Ramos (cell line): ENCODE measurements at regions not wholly inside any gene's neighbourhood (a gene's known extent, or its start where the extent isn't known, plus 50 kb on each side); places are given as distances from the start of the nearest gene placed in this dataset.

Source experiments
- in situ Hi-C: fragments of 300-500 bp; cut with MboI; formaldehyde crosslinking; loops from one replicate; pipeline ENCODE4 v1.14.3; 2022; ENCODE audit warnings: low sequenced_read_pairs; ENCODE audit not compliant: unreplicated experiment

- in situ Hi-C loops, result no loop called here
Observed at GRCh38 chr2:238667639-238668038, 180.2 kb upstream of the TWIST2 start.

- in situ Hi-C loops, result no loop called here
Observed at GRCh38 chr2:238668426-238668825, 179.5 kb upstream of the TWIST2 start.

- in situ Hi-C loops, result no loop called here
Observed at GRCh38 chr2:238669046-238669445, 178.8 kb upstream of the TWIST2 start.

DNA sequence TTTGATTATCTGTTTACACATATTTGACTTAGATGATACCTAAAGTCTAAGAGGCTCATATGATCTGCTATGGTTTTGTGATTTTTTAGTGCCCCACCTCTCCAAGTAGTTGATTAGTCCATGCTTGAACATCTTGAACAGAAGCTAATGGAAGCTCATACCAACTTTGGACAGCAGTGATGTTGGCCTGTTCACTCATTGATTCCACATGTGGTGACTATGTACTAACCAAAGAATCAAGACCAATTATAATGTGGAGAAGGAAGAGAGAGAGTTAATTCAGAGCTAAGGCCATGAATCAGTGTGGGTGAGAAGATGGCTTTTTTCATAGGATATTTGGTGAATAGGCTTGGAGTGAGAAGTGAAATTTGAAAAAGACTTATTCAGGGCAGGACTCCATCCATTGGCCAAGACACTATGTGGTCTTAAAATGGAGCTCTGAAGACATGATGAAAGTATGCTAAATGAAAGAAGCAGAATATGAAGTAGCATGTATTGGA is 178.3 kb upstream of the TWIST2 start:
- in situ Hi-C loops, result no loop called here

- in situ Hi-C loops, result no loop called here
Observed at GRCh38 chr2:238670111-238670585, 177.7 kb upstream of the TWIST2 start.

DNA sequence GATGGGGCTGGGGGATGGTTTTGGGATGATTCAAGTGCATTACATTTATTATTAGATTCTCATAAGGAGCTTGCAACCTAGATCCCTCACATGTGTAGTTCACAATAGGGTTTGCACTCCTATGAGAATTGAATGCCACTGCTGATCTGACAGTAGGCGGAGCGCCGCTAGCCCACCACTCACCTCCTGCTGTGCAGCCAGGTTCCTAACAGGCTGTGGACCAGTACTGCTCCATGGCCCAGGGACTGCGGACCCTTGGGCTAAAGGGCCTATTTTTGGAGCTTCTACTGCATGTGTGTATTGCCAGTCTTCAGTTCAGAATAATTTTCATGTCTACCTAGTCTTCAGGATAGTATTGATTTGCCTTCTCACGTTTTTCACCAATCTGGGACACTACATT is 165.3 kb upstream of the TWIST2 start:
- in situ Hi-C loops, result no loop called here

- in situ Hi-C loops, result no loop called here
Observed at GRCh38 chr2:238684362-238685326, 163.2 kb upstream of the TWIST2 start.

DNA sequence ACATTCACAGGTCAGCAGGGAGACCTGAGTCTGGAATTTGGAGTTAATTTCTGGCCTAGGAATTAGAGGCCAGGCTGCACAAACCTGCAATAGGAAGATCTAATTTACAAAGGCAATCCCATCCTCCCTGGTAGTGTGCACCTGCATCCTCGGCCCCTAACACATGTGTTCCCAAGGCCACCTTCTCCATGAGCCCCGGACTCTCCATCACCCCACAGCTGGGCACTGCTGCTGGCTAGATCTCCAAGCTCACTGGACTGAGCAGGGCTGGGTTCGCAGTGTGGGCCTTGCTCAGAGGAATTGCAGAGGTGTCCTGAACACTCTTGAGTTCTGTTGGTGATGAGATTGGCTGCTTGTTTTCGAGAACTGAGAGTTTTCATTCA is 162.6 kb upstream of the TWIST2 start:
- in situ Hi-C loops, result no loop called here

DNA sequence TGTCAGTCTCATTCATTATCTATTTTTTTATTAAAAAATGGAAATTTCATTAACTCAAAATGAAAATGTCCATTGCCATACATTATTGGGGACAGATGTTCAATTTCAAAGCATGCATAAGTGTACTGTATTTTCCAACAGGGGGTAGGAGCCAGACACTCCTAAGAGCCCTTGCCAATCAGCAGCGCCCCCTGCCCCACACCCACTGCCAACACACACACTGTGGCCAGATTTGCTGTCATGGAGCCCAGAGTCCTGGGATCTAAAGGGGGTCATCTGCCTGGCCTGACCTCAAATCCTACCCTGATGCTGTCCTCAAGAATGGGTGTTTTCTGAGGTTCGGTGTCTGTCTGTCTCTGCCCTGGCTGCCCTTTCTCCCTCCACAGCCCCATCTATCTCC is 162.2 kb upstream of the TWIST2 start:
- in situ Hi-C loops, result no loop called here

DNA sequence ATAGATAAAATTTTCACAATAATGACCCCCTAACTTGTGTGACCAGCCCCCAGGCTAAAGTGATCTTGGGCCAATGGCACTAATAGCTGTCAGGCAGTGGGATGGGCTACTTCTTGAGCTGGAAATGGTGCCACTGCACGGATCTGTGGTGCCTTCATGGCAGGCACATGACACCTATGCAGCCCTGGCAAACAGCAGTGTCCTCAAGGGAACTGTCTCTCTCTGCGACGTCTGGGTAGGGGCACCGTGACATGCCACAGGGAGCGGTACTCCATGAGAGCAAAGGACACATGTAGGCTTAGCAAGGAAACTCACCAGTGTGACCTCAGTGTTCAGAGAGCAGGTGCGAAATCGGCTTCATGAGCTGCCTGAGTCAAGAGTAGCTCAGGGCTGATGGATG is 161.7 kb upstream of the TWIST2 start:
- in situ Hi-C loops, result no loop called here

DNA sequence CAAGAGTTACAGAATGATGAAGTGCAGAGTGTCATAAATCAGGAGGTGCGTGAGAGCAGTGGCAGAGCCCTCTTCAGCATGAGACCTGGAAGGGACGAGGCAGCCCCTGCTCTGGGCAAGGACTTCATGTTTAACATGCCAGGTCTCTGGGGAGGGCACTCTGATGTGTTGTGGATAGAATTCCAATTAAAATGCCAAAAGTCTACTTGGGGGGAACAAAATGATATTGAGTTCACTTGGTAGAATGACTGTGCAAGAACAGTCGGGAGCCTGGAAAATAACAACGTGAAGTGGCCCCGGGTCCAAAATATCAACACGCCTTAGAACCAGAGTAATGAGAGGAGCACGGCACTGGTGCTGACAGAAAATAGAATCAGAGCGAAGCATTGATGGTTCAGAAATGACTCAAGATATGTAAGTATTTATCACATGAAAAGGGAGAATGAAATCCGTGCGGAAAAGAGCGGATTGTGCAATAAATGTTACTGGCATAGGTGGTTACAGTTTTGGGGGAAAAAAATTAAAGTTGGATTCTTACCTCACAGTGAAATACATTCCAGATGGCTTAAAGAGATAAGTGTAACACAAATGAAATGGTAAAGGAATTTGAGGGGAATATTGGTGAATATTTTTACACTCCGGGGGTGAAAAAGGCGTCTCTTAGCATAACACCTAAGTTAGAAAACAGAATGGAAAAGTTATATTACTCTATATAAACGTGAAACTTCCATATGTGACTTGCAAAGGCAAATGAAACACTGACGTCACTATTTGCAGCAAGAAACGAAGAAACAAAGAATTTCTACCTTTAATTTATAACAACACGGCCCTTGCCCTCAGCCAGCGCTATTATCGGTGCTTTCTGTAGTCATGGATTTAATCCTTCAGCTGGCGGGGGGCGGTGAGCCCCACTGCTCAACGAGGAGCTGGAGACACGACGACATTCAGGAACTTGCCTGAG is 159.4 kb upstream of the TWIST2 start:
- in situ Hi-C loops, result no loop called here

GRCh38 chr2:238689331-238689730 is 158.6 kb upstream of the TWIST2 start:
- in situ Hi-C loops, result no loop called here

GRCh38 chr2:238689871-238690389 is 158.0 kb upstream of the TWIST2 start:
- in situ Hi-C loops, result no loop called here

GRCh38 chr2:238690511-238690910 is 157.4 kb upstream of the TWIST2 start:
- in situ Hi-C loops, result no loop called here

- in situ Hi-C loops, result no loop called here
Observed at GRCh38 chr2:238691596-238692491, 156.0 kb upstream of the TWIST2 start.

GRCh38 chr2:238692562-238692961 is 155.3 kb upstream of the TWIST2 start:
- in situ Hi-C loops, result no loop called here

- in situ Hi-C loops, result no loop called here
Observed at GRCh38 chr2:238693337-238694093, 154.4 kb upstream of the TWIST2 start.

DNA sequence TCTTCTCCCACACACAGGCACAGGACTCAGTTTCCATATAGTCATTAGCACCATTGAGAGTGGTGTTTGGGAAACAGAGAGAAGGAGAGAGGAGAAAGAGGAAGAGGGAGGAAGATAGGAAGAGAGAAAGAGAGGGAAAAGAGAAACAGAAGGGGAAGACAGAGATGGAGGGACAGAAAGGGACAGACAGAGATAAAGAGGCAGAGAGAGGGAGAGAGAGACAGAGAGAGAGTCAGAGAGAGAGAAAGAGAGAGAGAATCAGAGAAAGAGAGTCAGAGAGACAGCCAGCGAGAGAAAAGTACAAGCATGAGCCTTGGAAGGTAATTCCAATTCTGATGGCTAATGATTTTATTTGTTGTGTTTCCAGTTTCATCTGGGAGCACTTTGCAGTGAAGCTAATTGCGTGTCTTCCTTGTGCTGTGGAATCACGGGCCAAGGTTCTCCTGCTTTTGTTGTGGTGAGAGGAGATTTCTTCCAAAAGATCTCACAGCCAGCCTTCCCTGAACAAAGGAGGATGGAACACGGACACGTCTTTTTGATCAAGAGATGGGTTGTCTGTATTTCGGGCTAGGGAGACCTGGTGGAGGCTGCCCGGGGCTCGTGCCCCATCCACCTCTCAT is 153.6 kb upstream of the TWIST2 start:
- in situ Hi-C loops, result no loop called here
